CD14-positive monocyte (primary cell): ENCODE measurements at regions not wholly inside any gene's neighbourhood (a gene's known extent, or its start where the extent isn't known, plus 50 kb on each side); places are given as distances from the start of the nearest gene placed in this dataset.

ENCODE experiments used
- DNase-seq, 3 donors: peaks; one replicate each; pipeline ENCODE4 v3.0.0-alpha.2; 2011 to 2022
- H2AFZ ChIP-seq: 2 replicates; pipeline ENCODE4 v1.6.0; 2012; ENCODE audit warnings: mild to moderate bottlenecking, low read depth, low read length, inconsistent platforms; ENCODE audit not compliant: insufficient read depth, poor library complexity, severe bottlenecking
- H3K27ac ChIP-seq, 2 donors: 1 replicate in 1 of 2; 2 replicates in 1 of 2; pipeline ENCODE4 v1.5.1; 2012 to 2013; ENCODE audit warnings: low read length in 2 of 2, control low read depth in 1 of 2, inconsistent platforms in 1 of 2, low read depth in 1 of 2, mild to moderate bottlenecking in 1 of 2
- H3K27me3 ChIP-seq, 2 donors: one replicate each; pipeline versions ENCODE4 v1.6.0 to v1.6.1; 2011 to 2013; ENCODE audit warnings: low read length in 2 of 2; ENCODE audit not compliant: control insufficient read depth in 2 of 2, insufficient read depth in 2 of 2
- H3K36me3 ChIP-seq, 2 donors: replicated peaks in 1 of 2; 1 replicate in 1 of 2; 2 replicates in 1 of 2; pipeline versions ENCODE4 v1.5.1 to v1.6.1; 2012 to 2013; ENCODE audit warnings: low read length in 2 of 2, control low read depth in 1 of 2, inconsistent platforms in 1 of 2, mild to moderate bottlenecking in 1 of 2; ENCODE audit not compliant: insufficient read depth in 2 of 2, control insufficient read depth in 1 of 2
- H3K4me1 ChIP-seq, 2 donors: 1 replicate in 1 of 2; 2 replicates in 1 of 2; pipeline versions ENCODE4 v1.5.1 to v1.6.1; 2012 to 2013; ENCODE audit warnings: low read length in 2 of 2, control low read depth in 1 of 2, inconsistent platforms in 1 of 2, mild to moderate bottlenecking in 1 of 2, moderate library complexity in 1 of 2; ENCODE audit not compliant: insufficient read depth in 2 of 2, control insufficient read depth in 1 of 2
- H3K4me2 ChIP-seq: replicated peaks from 2 replicates; pipeline ENCODE3; 2012; ENCODE audit warnings: low read length, moderate library complexity, mild to moderate bottlenecking; ENCODE audit not compliant: poor library complexity, severe bottlenecking; ENCODE audit errors: extremely low read depth
- H3K4me3 ChIP-seq, 3 experiments: fragments of 200-600 bp in 1 of 3; sonication (generic) in 1 of 3; replicated peaks in 1 of 3; 1 replicate in 2 of 3; 2 replicates in 1 of 3; pipeline ENCODE4 v1.5.1; 2011 to 2013; ENCODE audit warnings: low read length in 3 of 3, mild to moderate bottlenecking in 3 of 3, control low read depth in 2 of 3, low read depth in 2 of 3, inconsistent platforms in 1 of 3, moderate library complexity in 1 of 3
- H3K79me2 ChIP-seq: 2 replicates; pipeline ENCODE4 v1.6.0; 2012; ENCODE audit warnings: mild to moderate bottlenecking, control low read depth, inconsistent platforms, low read length, moderate library complexity; ENCODE audit not compliant: insufficient read depth
- H3K9ac ChIP-seq: 2 replicates; pipeline ENCODE4 v1.6.0; 2017; ENCODE audit warnings: low read length, mild to moderate bottlenecking; ENCODE audit not compliant: insufficient read depth, poor library complexity, severe bottlenecking
- H3K9me3 ChIP-seq, 2 donors: replicated peaks in 1 of 2; 1 replicate in 1 of 2; 2 replicates in 1 of 2; pipeline versions ENCODE4 v1.5.1 to v1.6.1; 2012 to 2013; ENCODE audit warnings: low read length in 2 of 2, control low read depth in 1 of 2; ENCODE audit not compliant: control insufficient read depth in 1 of 2, insufficient read depth in 1 of 2
- H4K20me1 ChIP-seq: 2 replicates; pipeline ENCODE4 v1.6.0; 2012; ENCODE audit warnings: mild to moderate bottlenecking, low read length, control low read depth, moderate library complexity; ENCODE audit not compliant: insufficient read depth
- H3K27ac Mint-ChIP-seq, 7 donors: one replicate each; pipeline ENCODE4 v1.8.0; 2020; ENCODE audit warnings: mild to moderate bottlenecking in 7 of 7, mixed read lengths in 7 of 7, moderate library complexity in 6 of 7, inconsistent platforms in 2 of 7
- H3K27me3 Mint-ChIP-seq, 3 donors: one replicate each; pipeline ENCODE4 v1.8.0; 2021 to 2022; ENCODE audit warnings: low read depth in 3 of 3, mild to moderate bottlenecking in 3 of 3, mixed read lengths in 3 of 3, moderate library complexity in 3 of 3, inconsistent platforms in 1 of 3
- H3K36me3 Mint-ChIP-seq, 2 donors: one replicate each; pipeline ENCODE4 v1.8.0; 2020; ENCODE audit warnings: mixed read lengths in 2 of 2, inconsistent platforms in 1 of 2, mild to moderate bottlenecking in 1 of 2
- H3K4me1 Mint-ChIP-seq: one replicate; pipeline ENCODE4 v1.8.0; 2020; ENCODE audit warnings: mild to moderate bottlenecking, mixed read lengths
- H3K4me3 Mint-ChIP-seq, 2 donors: one replicate each; pipeline ENCODE4 v1.8.0; 2020; ENCODE audit warnings: mild to moderate bottlenecking in 2 of 2, mixed read lengths in 2 of 2, moderate library complexity in 1 of 2
- H3K9me3 Mint-ChIP-seq, 7 donors: one replicate each; pipeline ENCODE4 v1.8.0; 2020 to 2022; ENCODE audit warnings: mixed read lengths in 7 of 7, mild to moderate bottlenecking in 6 of 7, moderate library complexity in 6 of 7, inconsistent platforms in 2 of 7
- WGBS: methylation state at CpG from one replicate; pipeline ENCODE4 v1.1.5; 2013; ENCODE audit warnings: missing lambda C conversion rate; ENCODE audit not compliant: insufficient coverage; 5-methylcytosine and 5-hydroxymethylcytosine counted together
- intact Hi-C, 2 donors: fragments of 100-400 bp; cut with micrococcal nuclease; formaldehyde crosslinking; loops; one replicate each; pipeline versions ENCODE4 v1.15.0 to v1.15.1; 2023
- TF ChIP-seq, protein P1 (sequence below): fragments of 200-600 bp; IDR thresholded peaks from one replicate; pipeline ENCODE4 v1.8.0; 2022; ENCODE audit warnings: antibody characterized with exemption, mild to moderate bottlenecking

DNA sequence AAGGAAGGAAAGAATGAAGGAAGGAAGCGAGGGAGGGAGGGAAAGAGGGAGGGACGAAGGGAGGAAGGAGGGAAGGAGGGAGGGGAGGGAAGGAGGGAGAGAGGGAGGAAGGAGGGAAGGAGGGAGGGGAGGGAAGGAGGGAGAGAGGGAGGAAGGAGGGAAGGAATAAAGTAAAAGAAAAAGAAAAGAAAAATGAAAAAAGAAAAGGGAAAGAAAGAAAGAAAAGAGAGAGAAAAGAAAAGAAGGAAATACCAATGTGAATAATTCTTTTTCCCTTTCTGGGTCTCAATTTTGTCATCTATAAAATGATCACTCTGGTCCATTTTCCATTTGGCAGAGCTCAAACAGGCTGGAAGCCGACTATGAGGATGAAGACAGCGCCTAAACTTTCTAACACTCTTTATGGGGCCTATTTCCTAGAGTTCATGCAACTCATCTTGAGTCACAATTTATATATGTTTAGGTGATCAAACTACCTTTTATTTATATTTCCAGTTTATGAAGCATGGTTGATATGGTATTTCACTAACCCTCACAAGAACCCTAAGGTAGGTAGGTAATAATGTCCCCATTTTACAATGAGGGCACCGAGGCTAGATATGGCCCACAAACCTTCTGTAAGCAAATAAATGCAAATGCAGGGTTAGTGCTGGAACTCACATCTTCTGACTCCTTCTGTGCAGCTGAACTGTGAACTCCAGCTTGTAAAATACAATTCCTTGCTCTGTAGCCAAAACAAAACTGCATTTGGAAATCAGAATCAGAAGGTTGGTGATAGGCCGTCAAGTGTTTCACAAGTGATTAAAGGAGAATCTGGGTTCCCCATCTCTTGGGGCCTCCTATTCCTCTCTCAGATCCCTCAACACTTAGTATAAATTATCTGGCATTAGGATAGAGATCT is 434.3 kb downstream of the ETS1 start:
- no peaks in the 10 kb centered on the region for H3K9me3 Mint-ChIP-seq
- Histone ChIP-seq H3K27ac (no peak overlapping the region), H3K9me3 (no peaks in the 10 kb centered on the region), H3K4me2 (no peak overlapping the region), H4K20me1 (no peaks in the 10 kb centered on the region), H3K79me2 (no peaks in the 10 kb centered on the region), H3K27me3 (no peaks in the 10 kb centered on the region), H2AFZ (peak overlapping the region; percentile 49), H3K4me3 (no peak overlapping the region), H3K4me1 (no peaks in the 10 kb centered on the region), H3K9ac (no peak overlapping the region), H3K36me3 (no peaks in the 10 kb centered on the region)
- H3K4me3 Mint-ChIP-seq: no peak overlapping the region
- 74% methylated on average over 3 of the region's 6 CpGs for WGBS
- H3K36me3 Mint-ChIP-seq: no peaks in the 10 kb centered on the region
- H3K27me3 Mint-ChIP-seq: peaks cover 0 to 2% (median 0%) of the 10 kb centered on the region in 3 donors
- TF ChIP-seq, protein P1, sequence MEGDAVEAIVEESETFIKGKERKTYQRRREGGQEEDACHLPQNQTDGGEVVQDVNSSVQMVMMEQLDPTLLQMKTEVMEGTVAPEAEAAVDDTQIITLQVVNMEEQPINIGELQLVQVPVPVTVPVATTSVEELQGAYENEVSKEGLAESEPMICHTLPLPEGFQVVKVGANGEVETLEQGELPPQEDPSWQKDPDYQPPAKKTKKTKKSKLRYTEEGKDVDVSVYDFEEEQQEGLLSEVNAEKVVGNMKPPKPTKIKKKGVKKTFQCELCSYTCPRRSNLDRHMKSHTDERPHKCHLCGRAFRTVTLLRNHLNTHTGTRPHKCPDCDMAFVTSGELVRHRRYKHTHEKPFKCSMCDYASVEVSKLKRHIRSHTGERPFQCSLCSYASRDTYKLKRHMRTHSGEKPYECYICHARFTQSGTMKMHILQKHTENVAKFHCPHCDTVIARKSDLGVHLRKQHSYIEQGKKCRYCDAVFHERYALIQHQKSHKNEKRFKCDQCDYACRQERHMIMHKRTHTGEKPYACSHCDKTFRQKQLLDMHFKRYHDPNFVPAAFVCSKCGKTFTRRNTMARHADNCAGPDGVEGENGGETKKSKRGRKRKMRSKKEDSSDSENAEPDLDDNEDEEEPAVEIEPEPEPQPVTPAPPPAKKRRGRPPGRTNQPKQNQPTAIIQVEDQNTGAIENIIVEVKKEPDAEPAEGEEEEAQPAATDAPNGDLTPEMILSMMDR: no peak
- DNase-seq: no peak
- H3K4me1 Mint-ChIP-seq: peaks cover 2% of the 10 kb centered on the region
- intact Hi-C loops: no loop called here
- H3K27ac Mint-ChIP-seq: no peak overlapping the region

DNA sequence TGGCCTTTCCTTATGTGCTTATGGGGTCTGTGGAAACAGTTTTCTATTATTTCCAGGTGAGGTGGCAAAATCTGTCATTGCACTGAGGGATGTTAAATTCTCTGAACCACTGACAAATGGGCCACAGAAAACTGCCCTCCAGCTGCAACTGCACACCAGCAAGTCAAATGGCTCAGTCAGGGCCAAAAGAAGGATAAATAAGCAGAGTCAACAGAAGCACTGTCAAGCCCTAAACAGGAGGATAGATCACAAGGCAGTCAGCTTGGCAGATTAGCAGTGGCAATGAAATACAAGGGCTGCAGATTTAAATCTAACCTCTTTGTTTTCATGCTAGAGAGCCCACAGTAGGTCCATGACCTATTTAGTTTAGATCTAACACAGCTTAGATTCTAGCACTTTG is 435.6 kb downstream of the ETS1 start:
- no peak overlapping the region for H3K27ac ChIP-seq
- no peaks in the 10 kb centered on the region for H3K36me3 Mint-ChIP-seq
- no peak overlapping the region for H3K4me3 ChIP-seq
- no peak overlapping the region for H3K4me3 Mint-ChIP-seq
- no peak overlapping the region for H3K9ac ChIP-seq
- H3K27me3 ChIP-seq: no peaks in the 10 kb centered on the region
- no peak overlapping the region for H2AFZ ChIP-seq
- no peaks in the 10 kb centered on the region for H3K9me3 ChIP-seq
- intact Hi-C loops: no loop called here
- TF ChIP-seq, protein P1: no peak
- H3K4me2 ChIP-seq: no peak overlapping the region
- H3K36me3 ChIP-seq: no peaks in the 10 kb centered on the region
- DNase-seq: no peak
- H3K27me3 Mint-ChIP-seq: peaks cover 0 to 2% (median 0%) of the 10 kb centered on the region in 3 donors
- H3K4me1 ChIP-seq: no peaks in the 10 kb centered on the region
- H4K20me1 ChIP-seq: no peaks in the 10 kb centered on the region
- H3K4me1 Mint-ChIP-seq: peaks cover 8% of the 10 kb centered on the region
- no peaks in the 10 kb centered on the region for H3K9me3 Mint-ChIP-seq
- no peaks in the 10 kb centered on the region for H3K79me2 ChIP-seq
- H3K27ac Mint-ChIP-seq: no peak overlapping the region
